ENCODE measurements at regions not wholly inside any gene's neighbourhood (a gene's known extent, or its start where the extent isn't known, plus 50 kb on each side); places are given as distances from the start of the nearest gene placed in this dataset.

- no peak overlapping the region for H3K27ac ChIP-seq (replicated peaks)
- no peak overlapping the region for H3K4me3 ChIP-seq (replicated peaks; ENCODE audit: insufficient read depth, low read length)
- TF ChIP-seq POLR2AphosphoS5 (IDR thresholded peaks at IDR 0.05; ENCODE audit: low read depth): no peak
- no peak for TF ChIP-seq GABPA (IDR thresholded peaks at IDR 0.05; ENCODE audit: low read depth)
- no peak for TF ChIP-seq SPI1 (IDR thresholded peaks at IDR 0.05; ENCODE audit: borderline replicate concordance, low read depth)
- TF ChIP-seq CTCF (IDR thresholded peaks at IDR 0.05; ENCODE audit: insufficient read depth, low read length): no peak
- no peak for TF ChIP-seq REST (IDR thresholded peaks at IDR 0.05; ENCODE audit: insufficient replicate concordance, low read depth)
- DNase-seq (ENCODE audit: low read depth in 1 of 2, low spot score in 1 of 2): no peak
- H3K27me3 ChIP-seq (ENCODE audit: insufficient read depth, poor library complexity, severe bottlenecking): no peaks in the 10 kb centered on the region
Observed at GRCh38 chr14:25942090-25942489, 655.7 kb downstream of the NOVA1 start.

GRCh38 chr14:25933731-25934130, 664.1 kb downstream of the NOVA1 start:
- TF ChIP-seq SPI1 (IDR thresholded peaks at IDR 0.05; ENCODE audit: borderline replicate concordance, low read depth) (no peak), REST (IDR thresholded peaks at IDR 0.05; ENCODE audit: insufficient replicate concordance, low read depth) (no peak), GABPA (IDR thresholded peaks at IDR 0.05; ENCODE audit: low read depth) (no peak), CTCF (IDR thresholded peaks at IDR 0.05; ENCODE audit: insufficient read depth, low read length) (no peak), POLR2AphosphoS5 (IDR thresholded peaks at IDR 0.05; ENCODE audit: low read depth) (no peak)
- DNase-seq (ENCODE audit: low read depth in 1 of 2, low spot score in 1 of 2): no peak

GRCh38 chr14:25929881-25930615, 667.8 kb downstream of the NOVA1 start:
- no peak for DNase-seq (ENCODE audit: low read depth in 1 of 2, low spot score in 1 of 2)
- no peak overlapping the region for H3K27ac ChIP-seq (replicated peaks)
- TF ChIP-seq CTCF (IDR thresholded peaks at IDR 0.05; ENCODE audit: insufficient read depth, low read length) (no peak), SPI1 (IDR thresholded peaks at IDR 0.05; ENCODE audit: borderline replicate concordance, low read depth) (no peak), POLR2AphosphoS5 (IDR thresholded peaks at IDR 0.05; ENCODE audit: low read depth) (no peak), GABPA (IDR thresholded peaks at IDR 0.05; ENCODE audit: low read depth) (no peak)
- no peaks in the 10 kb centered on the region for H3K27me3 ChIP-seq (ENCODE audit: insufficient read depth, poor library complexity, severe bottlenecking)
- H3K4me3 ChIP-seq (replicated peaks; ENCODE audit: insufficient read depth, low read length): no peak overlapping the region

More at GRCh38 chr14:25933731-25934130, 664.1 kb downstream of the NOVA1 start:
- Histone ChIP-seq H3K27ac (replicated peaks) (no peak overlapping the region), H3K4me3 (replicated peaks; ENCODE audit: insufficient read depth, low read length) (no peak overlapping the region), H3K27me3 (ENCODE audit: insufficient read depth, poor library complexity, severe bottlenecking) (no peaks in the 10 kb centered on the region)
